ENCODE measurements at regions not wholly inside any gene's neighbourhood (a gene's known extent, or its start where the extent isn't known, plus 50 kb on each side); places are given as distances from the start of the nearest gene placed in this dataset.

DNA sequence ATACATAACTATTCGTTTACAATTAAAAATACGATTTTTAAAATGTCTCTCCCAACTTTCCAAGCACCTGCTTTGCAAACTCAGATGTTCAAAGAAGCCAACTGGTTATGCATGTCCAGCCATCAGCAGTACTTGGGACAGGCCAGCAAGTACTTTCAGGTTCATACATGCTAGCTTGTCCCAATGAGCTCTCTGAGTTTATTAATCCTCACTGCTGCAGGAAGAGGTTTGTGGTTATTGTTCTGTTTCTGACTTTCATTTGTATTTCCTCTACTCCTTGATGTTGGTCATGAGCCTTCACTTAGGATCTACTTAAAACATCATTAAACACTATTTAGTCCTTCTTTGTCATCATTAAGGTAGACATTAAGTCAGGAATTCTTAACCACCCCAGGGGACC, 374.1 kb downstream of the LRATD1 start:
- TF ChIP-seq, protein P1, sequence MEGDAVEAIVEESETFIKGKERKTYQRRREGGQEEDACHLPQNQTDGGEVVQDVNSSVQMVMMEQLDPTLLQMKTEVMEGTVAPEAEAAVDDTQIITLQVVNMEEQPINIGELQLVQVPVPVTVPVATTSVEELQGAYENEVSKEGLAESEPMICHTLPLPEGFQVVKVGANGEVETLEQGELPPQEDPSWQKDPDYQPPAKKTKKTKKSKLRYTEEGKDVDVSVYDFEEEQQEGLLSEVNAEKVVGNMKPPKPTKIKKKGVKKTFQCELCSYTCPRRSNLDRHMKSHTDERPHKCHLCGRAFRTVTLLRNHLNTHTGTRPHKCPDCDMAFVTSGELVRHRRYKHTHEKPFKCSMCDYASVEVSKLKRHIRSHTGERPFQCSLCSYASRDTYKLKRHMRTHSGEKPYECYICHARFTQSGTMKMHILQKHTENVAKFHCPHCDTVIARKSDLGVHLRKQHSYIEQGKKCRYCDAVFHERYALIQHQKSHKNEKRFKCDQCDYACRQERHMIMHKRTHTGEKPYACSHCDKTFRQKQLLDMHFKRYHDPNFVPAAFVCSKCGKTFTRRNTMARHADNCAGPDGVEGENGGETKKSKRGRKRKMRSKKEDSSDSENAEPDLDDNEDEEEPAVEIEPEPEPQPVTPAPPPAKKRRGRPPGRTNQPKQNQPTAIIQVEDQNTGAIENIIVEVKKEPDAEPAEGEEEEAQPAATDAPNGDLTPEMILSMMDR (IDR thresholded peaks at IDR 0.05) = no peak
- TF ChIP-seq POLR2A (IDR thresholded peaks at IDR 0.05) = no peak
